ENCODE measurements at regions not wholly inside any gene's neighbourhood (a gene's known extent, or its start where the extent isn't known, plus 50 kb on each side); places are given as distances from the start of the nearest gene placed in this dataset.

GRCh38 chr15:98570119-98570518 lies 78.2 kb upstream of the IGF1R start:
- TF ChIP-seq EZH2 (IDR thresholded peaks at IDR 0.05), result no peak
- TF ChIP-seq FOXP2 (optimal IDR thresholded peaks at IDR 0.05; ENCODE audit: control extremely low read depth, extremely low read length, insufficient read depth), result no peak
- TF ChIP-seq POLR2AphosphoS5 (IDR thresholded peaks at IDR 0.05; ENCODE audit: borderline replicate concordance, low read depth, low read length), result no peak
